ENCODE measurements at regions not wholly inside any gene's neighbourhood (a gene's known extent, or its start where the extent isn't known, plus 50 kb on each side); places are given as distances from the start of the nearest gene placed in this dataset.

GRCh38 chr6:10303608-10304506, 111.0 kb downstream of the TFAP2A start:
- FAIRE-seq (no peak), DNase-seq (ENCODE audit: insufficient read length, low spot score) (no peak)
- TF ChIP-seq CTCF (IDR thresholded peaks at IDR 0.05; ENCODE audit: insufficient read depth, missing control alignments), result no peak

- DNase-seq (ENCODE audit: insufficient read length, low spot score) (no peak), FAIRE-seq (no peak)
- TF ChIP-seq CTCF (IDR thresholded peaks at IDR 0.05; ENCODE audit: insufficient read depth, missing control alignments), result no peak
Observed at GRCh38 chr6:10302566-10303235, 112.2 kb downstream of the TFAP2A start.

GRCh38 chr6:10300071-10300470, 114.8 kb downstream of the TFAP2A start:
- FAIRE-seq, result no peak
- TF ChIP-seq CTCF (IDR thresholded peaks at IDR 0.05; ENCODE audit: insufficient read depth, missing control alignments), result no peak
- no peak for DNase-seq (ENCODE audit: insufficient read length, low spot score)

- no peak for TF ChIP-seq CTCF (IDR thresholded peaks at IDR 0.05; ENCODE audit: insufficient read depth, missing control alignments)
- FAIRE-seq (no peak), DNase-seq (ENCODE audit: insufficient read length, low spot score) (no peak)
Observed at GRCh38 chr6:10297832-10298231, 117.0 kb downstream of the TFAP2A start.

GRCh38 chr6:10278746-10279145, 136.1 kb downstream of the TFAP2A start:
- FAIRE-seq (no peak), DNase-seq (ENCODE audit: insufficient read length, low spot score) (no peak)
- no peak for TF ChIP-seq CTCF (IDR thresholded peaks at IDR 0.05; ENCODE audit: insufficient read depth, missing control alignments)

GRCh38 chr6:10276660-10277287, 138.1 kb downstream of the TFAP2A start:
- no peak for TF ChIP-seq CTCF (IDR thresholded peaks at IDR 0.05; ENCODE audit: insufficient read depth, missing control alignments)
- DNase-seq (ENCODE audit: insufficient read length, low spot score), result no peak
- no peak for FAIRE-seq

Measured in D721Med (cell line).